ENCODE measurements at regions not wholly inside any gene's neighbourhood (a gene's known extent, or its start where the extent isn't known, plus 50 kb on each side); places are given as distances from the start of the nearest gene placed in this dataset.

DNA sequence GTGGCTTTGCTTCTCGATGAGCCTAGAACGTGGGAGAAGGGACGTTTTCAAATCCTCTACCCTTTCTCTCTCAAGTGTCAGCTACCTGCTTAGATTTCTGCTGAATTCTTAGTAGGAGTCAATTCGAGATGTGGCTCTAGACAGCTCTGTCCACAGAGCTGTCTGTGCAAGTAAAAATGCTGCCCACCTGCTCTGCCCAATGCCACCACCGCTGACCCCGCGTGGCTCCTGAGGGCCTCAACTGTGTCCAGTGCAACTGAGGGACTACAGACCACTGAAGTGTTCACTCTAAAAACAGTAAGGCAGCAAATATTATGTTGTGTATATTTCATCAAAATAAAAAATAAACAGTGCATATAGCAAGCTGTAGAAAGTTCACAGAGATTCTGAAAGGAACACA lies 266.3 kb downstream of the ZNF516 start:
- H3K9me3 ChIP-seq (ENCODE audit: insufficient read depth, low read length): no peaks in the 10 kb centered on the region
- no peaks in the 10 kb centered on the region for H3K79me2 ChIP-seq (ENCODE audit: insufficient read depth, low read length)
- TF ChIP-seq CTCF (IDR thresholded peaks at IDR 0.05; ENCODE audit: insufficient read depth, low read length, poor library complexity, severe bottlenecking): no peak
- TF ChIP-seq EZH2phosphoT487 (conservative IDR thresholded peaks at IDR 0.05; ENCODE audit: low read length): no peak
- H4K20me1 ChIP-seq (ENCODE audit: low read depth, low read length): no peaks in the 10 kb centered on the region
- no peaks in the 10 kb centered on the region for H3K9me2 ChIP-seq (replicated peaks; ENCODE audit: insufficient read depth, low read length)
- no peak overlapping the region for H3K9ac ChIP-seq (ENCODE audit: low read length)
- no peaks in the 10 kb centered on the region for H3F3A ChIP-seq (ENCODE audit: insufficient read depth)
- no peaks in the 10 kb centered on the region for H3K36me3 ChIP-seq (ENCODE audit: low read length)
- no peak overlapping the region for H3K4me3 ChIP-seq (ENCODE audit: insufficient read depth, low read length, poor library complexity, severe bottlenecking)
- H3K27ac ChIP-seq (ENCODE audit: low read depth, low read length): no peak overlapping the region
- H2AFZ ChIP-seq (ENCODE audit: low read depth, low read length, severe bottlenecking): no peak overlapping the region
- no peaks in the 10 kb centered on the region for H3K27me3 ChIP-seq (ENCODE audit: low read length)
- no peak overlapping the region for H3K4me2 ChIP-seq (ENCODE audit: low read depth, low read length, poor library complexity, severe bottlenecking)

- TF ChIP-seq EZH2phosphoT487 (conservative IDR thresholded peaks at IDR 0.05; ENCODE audit: low read length) (no peak), CTCF (IDR thresholded peaks at IDR 0.05; ENCODE audit: insufficient read depth, low read length, poor library complexity, severe bottlenecking) (no peak)
- H3K9me3 ChIP-seq (ENCODE audit: insufficient read depth, low read length): no peaks in the 10 kb centered on the region
- no peak overlapping the region for H2AFZ ChIP-seq (ENCODE audit: low read depth, low read length, severe bottlenecking)
- no peak overlapping the region for H3K9ac ChIP-seq (ENCODE audit: low read length)
- no peaks in the 10 kb centered on the region for H3K36me3 ChIP-seq (ENCODE audit: low read length)
- no peaks in the 10 kb centered on the region for H3F3A ChIP-seq (ENCODE audit: insufficient read depth)
- H3K9me2 ChIP-seq (replicated peaks; ENCODE audit: insufficient read depth, low read length): no peaks in the 10 kb centered on the region
- H3K4me3 ChIP-seq (ENCODE audit: insufficient read depth, low read length, poor library complexity, severe bottlenecking): no peak overlapping the region
- H3K27me3 ChIP-seq (ENCODE audit: low read length): no peaks in the 10 kb centered on the region
- H3K4me2 ChIP-seq (ENCODE audit: low read depth, low read length, poor library complexity, severe bottlenecking): no peak overlapping the region
- no peak overlapping the region for H3K27ac ChIP-seq (ENCODE audit: low read depth, low read length)
- no peaks in the 10 kb centered on the region for H4K20me1 ChIP-seq (ENCODE audit: low read depth, low read length)
- no peaks in the 10 kb centered on the region for H3K79me2 ChIP-seq (ENCODE audit: insufficient read depth, low read length)
Measured at GRCh38 chr18:76227759-76228158, 267.3 kb downstream of the ZNF516 start.

DNA sequence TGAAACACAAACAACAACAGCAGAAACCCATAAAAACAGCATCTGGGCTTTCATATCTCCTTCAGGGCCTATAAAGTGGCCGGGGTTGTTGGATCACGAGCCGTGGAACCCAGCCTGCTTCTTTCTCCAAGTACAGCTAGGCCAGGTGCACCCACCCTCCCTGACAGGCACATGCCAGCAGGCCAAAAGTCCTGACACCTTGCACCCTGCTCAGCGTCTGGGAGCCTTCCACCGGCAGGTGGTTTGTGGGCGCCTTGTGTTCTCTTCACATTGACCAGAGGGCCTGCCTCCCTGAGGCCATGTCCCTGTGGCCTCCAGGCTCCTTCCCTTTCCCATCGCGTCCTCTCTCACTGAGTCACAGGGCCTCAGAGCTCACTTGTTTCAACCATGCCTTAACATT lies 271.6 kb downstream of the ZNF516 start:
- H4K20me1 ChIP-seq (ENCODE audit: low read depth, low read length): no peaks in the 10 kb centered on the region
- no peak overlapping the region for H3K27ac ChIP-seq (ENCODE audit: low read depth, low read length)

More for the DNA sequence above, 271.6 kb downstream of the ZNF516 start:
- Histone ChIP-seq H3K9me3 (ENCODE audit: insufficient read depth, low read length) (no peaks in the 10 kb centered on the region), H3K79me2 (ENCODE audit: insufficient read depth, low read length) (no peaks in the 10 kb centered on the region), H3K27me3 (ENCODE audit: low read length) (no peaks in the 10 kb centered on the region), H3K36me3 (ENCODE audit: low read length) (no peaks in the 10 kb centered on the region), H3K4me3 (ENCODE audit: insufficient read depth, low read length, poor library complexity, severe bottlenecking) (no peak overlapping the region), H3K9ac (ENCODE audit: low read length) (no peak overlapping the region), H3K9me2 (replicated peaks; ENCODE audit: insufficient read depth, low read length) (no peaks in the 10 kb centered on the region), H3K4me2 (ENCODE audit: low read depth, low read length, poor library complexity, severe bottlenecking) (no peak overlapping the region), H2AFZ (ENCODE audit: low read depth, low read length, severe bottlenecking) (no peak overlapping the region), H3F3A (ENCODE audit: insufficient read depth) (no peaks in the 10 kb centered on the region)
- TF ChIP-seq EZH2phosphoT487 (conservative IDR thresholded peaks at IDR 0.05; ENCODE audit: low read length) (no peak), CTCF (IDR thresholded peaks at IDR 0.05; ENCODE audit: insufficient read depth, low read length, poor library complexity, severe bottlenecking) (no peak)
